Stimulated activated CD8-positive, alpha-beta memory T cell treated with anti-CD3 and anti-CD28 coated beads, Interleukin-12 subunit alpha, Interleukin-12 subunit beta, amount 100 ng/mL, for 24 hours (primary cell): ENCODE measurements at regions not wholly inside any gene's neighbourhood (a gene's known extent, or its start where the extent isn't known, plus 50 kb on each side); places are given as distances from the start of the nearest gene placed in this dataset.

Experiments used
- DNase-seq: peaks from one replicate; pipeline ENCODE4 v3.0.0-alpha.2; 2020; ENCODE audit errors: extremely low read depth

- DNase-seq: no peak
These were observed 100.8 kb upstream of the CDH5 start for GRCh38 chr16:66265556-66266141.

DNA sequence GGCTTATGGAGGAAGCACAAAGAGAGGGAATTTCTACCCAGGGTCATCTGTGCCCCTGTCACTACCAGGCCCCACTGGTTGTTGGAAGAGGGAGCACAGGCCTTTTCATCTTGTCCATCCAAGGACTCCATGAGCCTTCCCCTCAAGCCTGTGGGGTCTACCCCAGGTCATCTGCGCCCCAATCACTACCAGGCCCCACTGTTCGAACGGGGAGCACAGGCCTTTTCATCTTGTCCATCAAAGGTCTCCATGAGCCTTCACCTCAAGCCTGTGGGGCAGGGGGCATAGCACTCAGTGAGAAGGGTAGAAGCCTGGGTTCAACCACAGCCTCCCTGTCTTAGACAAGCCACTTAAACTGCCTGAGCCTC lies 101.5 kb upstream of the CDH5 start:
- no peak for DNase-seq

DNA sequence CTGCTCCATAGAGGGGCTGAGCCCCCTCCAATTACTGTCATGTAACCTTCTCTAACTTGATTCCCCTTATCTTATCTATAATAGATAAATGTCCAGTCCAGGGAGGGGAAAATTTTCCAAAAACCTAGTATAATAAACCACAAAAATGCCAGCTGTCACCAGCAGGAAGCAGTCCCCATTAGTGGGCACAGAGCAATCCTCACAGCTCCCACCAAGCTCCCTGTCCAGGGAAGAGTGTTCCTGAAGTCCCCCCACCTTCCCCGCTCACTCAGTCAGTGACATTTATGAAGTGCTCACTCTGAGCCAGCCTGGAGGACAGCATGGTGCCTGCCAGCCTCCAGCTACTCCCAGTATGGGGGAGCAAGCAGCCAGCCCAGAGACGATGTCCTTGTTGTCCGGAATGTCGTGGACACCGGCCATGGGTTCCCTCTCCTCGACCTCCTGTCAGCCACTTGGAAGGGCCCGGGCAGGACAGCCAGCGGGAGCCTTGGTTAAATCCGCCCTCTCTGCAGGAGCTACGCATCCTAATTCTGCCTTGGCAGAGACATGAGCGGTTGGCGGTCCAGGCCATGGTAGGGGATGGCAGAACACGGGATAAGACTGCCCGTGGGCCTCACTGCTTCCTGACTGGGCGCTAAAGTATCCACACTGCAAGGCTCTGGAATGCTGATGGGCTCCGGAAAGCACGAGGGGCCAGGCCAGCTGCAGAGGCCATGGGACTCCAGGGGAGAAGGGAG lies 102.0 kb upstream of the CDH5 start:
- no peak for DNase-seq

DNA sequence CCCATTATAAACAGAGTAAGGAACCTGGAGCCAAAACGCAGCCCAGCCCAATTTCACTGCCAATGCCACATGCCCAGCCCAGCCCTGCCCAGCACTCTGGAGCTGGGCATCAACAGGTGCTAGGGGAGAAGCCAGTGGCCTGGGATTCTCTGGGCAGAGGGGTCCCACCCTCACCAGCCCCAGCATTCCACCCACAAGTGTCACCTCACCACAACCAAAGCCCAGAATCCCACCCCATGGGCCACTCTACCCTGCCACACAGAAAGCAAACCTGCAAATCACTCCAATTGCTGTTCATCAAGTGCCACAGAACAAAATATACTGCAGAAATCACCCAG lies 102.5 kb upstream of the CDH5 start:
- no peak for DNase-seq

- DNase-seq: no peak
These were observed 103.1 kb upstream of the CDH5 start for GRCh38 chr16:66263168-66263972.

DNA sequence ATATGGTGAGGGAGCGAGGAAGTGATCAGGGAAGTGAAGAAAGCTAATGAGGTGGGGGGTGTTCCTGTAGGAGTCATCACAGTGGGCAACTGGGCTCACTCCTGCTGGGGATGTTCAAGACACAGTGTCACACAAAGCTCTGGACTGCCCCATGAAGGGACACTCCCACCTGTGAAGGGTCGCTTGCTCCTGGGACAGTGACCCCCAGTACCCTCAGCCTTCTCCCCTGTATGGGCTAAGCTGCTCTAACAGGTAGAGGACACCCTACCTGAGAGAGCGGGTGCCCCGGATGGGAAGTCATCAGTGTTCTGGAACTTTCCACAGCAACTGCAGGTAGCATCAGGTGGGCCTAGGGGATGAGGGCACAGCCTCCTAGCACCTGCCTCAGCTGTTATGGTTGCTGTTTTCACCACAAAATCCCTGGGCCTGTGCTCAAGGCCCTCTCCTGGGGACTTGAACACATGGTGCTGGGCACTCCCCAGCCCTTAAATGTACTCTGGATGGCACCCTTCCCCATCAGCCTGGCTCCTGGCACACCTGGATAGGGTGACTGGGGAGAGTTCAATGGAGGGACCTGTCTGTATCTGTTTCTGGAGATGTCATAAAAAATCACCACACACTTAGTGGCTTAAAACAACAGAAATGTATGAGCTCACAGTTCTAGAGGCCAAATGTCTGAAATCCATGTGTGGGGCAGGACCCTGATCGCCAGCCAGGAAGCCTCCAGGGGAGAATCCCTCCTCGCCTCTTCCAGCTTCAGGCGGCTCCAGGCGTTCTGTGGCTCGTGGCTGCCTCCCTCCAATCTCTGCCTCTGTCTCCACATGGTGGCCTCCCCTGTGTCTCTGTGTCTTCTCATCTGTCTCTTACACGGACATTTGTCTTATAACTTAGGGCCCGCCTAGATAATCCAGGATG lies 104.0 kb upstream of the CDH5 start:
- no peak for DNase-seq

DNA sequence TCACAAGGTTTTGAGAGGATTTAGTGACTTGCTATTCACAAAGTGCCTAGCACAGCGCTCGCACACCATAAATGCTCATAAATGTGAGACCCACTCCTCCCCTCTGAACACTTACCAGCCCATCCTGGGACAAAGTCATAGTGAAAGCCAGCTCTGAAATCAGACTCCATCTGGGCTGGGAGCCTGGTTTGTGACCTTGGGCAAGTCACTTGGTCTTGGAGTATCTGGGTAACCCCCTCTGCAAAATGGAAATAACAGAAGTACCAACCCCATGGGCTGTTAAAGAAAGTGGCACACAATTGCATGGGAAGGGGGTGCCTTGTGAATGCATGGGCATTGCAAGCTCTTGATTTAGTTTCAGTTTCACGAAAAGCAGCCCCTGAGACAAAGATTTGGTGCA lies 104.7 kb upstream of the CDH5 start:
- no peak for DNase-seq

DNA sequence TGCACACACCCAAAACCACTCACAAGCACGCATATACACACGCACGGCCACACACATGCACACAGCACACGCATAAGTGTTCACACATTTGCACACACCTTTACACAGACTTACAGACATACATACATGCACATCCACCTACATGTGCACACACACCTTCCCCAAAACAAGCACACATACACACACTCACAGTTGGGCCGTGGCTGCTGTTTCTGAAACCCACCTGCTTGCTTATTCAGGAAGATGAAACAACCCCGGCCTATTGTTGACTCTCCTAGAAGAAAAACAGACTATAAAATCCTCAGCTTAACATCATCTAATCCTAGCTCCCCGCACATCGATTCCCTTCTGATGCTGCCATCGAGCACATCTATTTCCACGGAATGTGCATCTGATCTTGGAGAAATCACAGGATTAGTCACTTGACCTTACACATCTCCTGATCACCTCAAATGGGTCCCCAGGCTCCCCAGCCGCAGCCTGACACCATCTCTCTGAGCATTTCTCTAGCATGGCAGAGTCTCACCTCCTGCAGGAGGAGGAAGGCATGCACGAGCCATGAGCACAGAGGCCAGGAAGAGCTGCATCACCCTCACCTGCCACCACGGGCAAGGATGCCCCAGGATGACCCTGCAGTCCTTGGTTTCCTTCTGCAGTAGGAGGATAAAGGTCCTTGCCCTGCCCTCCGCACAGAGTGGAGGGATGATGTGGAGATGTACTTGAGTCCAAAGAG lies 105.8 kb upstream of the CDH5 start:
- DNase-seq: no peak

DNA sequence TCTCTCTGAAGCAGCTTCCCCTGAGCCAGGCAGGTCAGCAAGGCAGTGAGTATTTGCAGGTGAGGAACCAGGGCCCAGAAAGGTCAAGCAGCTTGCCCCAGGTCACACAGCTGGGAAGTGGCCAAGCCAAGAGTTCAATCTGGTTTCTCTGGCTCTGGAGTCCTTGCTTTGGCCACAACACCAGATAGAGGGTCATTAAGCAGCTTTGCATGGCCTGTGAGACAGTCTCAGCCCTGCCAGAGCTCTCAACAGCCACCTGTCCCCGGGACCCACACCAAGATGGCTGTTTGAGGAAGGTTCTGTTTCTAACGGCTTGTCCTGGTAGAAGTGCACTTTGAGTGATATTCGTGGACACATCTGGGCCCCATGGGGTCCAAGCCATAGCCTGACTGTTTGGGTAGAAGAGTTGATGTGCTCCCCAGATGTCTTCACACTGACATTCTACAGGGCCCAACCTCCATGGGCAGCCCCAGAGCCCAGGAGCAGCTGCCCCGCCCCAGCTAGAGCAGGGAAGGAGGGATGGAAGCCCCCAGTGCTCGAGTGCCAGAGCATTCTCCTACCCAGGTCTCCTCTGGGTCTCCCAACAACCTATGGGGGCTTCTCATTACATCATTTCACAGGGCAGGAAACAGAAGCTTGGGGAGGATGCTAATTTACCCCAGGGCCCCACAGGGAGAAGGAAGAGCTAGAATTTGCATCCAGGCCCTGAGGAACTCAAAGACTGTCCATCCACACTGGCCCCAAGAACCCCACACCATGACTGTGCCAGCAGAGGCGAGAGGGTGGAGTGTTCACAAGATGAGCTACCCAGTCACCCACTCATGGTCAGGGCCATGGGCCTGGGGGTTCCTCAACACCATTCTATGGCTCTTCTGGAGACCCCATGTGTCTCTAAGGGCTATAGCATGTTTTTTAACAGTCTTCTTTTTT lies 107.3 kb upstream of the CDH5 start:
- no peak for DNase-seq

- no peak for DNase-seq
These were observed 109.6 kb upstream of the CDH5 start for GRCh38 chr16:66256919-66257318.

GRCh38 chr16:66255647-66256046 lies 110.8 kb upstream of the CDH5 start:
- no peak for DNase-seq

DNA sequence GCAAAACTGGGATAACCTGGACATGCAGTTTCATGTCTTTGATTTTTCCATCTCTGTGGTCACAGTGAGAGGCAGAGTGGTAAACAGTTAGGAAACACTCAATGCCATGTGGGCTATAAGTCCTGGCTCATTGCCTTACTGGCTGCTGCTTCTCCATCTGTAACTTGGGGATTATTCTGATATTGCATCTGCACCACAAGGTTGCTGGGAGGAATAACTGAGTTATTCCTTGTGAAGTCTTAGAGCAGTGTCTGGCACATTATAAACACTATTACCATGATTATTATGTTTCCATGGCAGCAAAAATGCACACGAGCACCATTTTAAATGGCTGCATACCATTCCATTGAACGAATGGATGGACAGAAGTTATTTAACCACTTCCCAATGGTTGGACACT lies 111.7 kb upstream of the CDH5 start:
- no peak for DNase-seq

DNA sequence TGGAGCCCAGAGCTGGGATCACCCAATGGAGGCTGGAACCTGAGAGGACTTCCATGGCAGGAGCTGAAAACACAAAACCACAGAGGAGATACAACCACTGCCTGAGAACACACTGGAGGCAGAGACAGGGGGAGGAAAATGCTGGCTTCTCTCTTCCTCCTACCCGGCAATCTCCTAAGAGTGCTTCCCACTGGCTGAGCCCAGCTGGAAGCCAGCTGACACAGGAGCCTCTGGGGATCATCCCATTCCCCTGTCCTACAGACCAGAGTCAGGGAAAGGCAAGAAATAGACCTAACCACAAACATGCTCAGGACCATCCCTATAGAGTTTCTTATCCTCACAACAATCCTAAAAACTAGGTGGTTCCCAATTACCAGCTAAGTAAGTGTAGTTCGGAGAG lies 112.4 kb upstream of the CDH5 start:
- no peak for DNase-seq

DNA sequence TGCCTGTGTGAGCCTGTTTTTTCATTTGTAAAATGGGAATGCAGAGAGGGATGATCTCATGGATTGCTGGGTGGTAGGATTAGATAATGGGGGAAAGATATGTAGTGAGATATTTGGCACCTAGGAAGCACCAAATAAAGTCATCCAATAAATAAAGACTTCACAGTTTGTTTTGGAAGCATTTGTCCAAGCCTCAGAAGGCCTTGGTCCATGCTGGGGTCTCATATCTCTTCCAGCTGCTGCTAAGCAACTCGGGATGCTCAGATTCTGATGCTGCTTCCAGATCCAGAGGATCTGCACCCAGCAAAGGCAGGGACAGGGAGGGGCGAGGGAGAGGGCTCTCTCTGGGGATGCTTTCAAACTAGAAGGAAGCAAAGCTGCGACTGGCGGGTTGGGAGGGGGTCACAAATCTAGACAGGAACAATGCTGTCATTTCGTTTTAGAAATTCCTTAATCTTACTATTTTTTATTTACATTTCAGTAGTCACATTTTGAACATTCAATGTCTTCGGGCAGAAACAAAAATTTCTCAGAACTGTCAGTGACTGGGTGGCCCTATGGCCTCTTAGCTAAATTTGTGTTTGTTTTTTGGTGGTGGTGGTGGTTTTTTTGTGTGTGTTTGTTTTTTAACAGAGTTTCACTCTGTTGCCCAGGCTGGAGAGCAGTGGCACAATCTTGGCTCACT lies 114.9 kb upstream of the CDH5 start:
- no peak for DNase-seq

GRCh38 chr16:66250686-66251431 lies 115.6 kb upstream of the CDH5 start:
- no peak for DNase-seq

- no peak for DNase-seq
These were observed 118.7 kb upstream of the CDH5 start for GRCh38 chr16:66247516-66248481.

DNA sequence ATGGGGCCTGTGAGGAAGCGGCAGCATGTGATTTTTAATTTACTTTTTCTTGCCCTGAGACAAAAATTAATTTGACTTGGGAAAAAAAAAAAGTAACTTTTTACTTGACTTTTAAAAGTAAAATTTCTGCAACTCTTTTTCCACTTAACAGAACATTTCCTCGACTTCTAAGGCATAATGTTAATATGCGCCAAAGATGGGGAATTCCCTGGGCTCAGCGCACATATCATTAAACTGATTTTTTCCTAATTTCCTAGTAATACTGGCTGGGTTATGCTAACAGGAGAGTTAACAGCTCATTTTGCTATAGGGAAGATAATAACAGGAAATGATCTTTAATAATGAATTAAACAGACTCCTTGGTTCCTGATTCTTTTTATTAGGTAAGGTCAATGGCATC lies 120.6 kb upstream of the CDH5 start:
- DNase-seq: no peak

DNA sequence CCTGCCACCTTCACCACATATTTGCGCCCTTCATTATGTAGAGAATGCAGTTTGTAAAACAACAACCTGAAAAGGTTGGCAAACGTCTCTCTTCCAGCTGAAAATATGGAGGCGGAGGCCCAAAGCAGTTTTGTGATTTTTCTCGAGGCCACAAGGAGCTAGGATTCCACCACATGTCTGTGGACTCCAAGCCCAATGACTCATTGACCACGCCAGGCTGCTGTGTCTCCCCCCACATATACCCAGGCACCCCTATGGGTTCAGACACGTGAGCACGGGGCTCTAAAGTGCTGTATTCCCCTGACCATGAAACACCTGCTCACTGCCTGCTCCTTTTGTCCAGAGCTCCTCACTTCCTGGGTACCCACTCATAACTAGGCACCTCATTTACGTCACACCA lies 121.4 kb upstream of the CDH5 start:
- no peak for DNase-seq
